Keratinocyte (primary cell): ENCODE measurements at regions not wholly inside any gene's neighbourhood (a gene's known extent, or its start where the extent isn't known, plus 50 kb on each side); places are given as distances from the start of the nearest gene placed in this dataset.
"Not testable (repeated sequence)": the region's sequence is repeated elsewhere in the genome, so short reads cannot be mapped to it uniquely, and the experiment has no call there.

Experiments
- DNase-seq: peaks from one replicate; pipeline ENCODE4 v3.0.0-alpha.2; 2011; ENCODE audit warnings: low read depth, missing footprints, low spot score
- FAIRE-seq: peaks from 2 replicates; lab custom pipeline; 2011; peaks lifted over from hg19 to GRCh38; lab: Jason Lieb, UNC
- H2AFZ ChIP-seq: 2 replicates; pipeline ENCODE4 v1.6.0; 2012; ENCODE audit warnings: low read length, control low read depth, inconsistent platforms; ENCODE audit not compliant: control insufficient read depth
- H3K27ac ChIP-seq: 2 replicates; pipeline ENCODE4 v1.5.1; 2011; ENCODE audit warnings: low read length; ENCODE audit not compliant: control insufficient read depth, insufficient read depth
- H3K27me3 ChIP-seq: 3 replicates; pipeline ENCODE4 v1.6.0; 2011; ENCODE audit warnings: low read length; ENCODE audit not compliant: control insufficient read depth, insufficient read depth; ENCODE audit errors: extremely low read depth
- H3K36me3 ChIP-seq, 2 experiments: 2 replicates in 1 of 2; 3 replicates in 1 of 2; pipeline ENCODE4 v1.5.1; 2011; ENCODE audit warnings: low read length in 2 of 2, mild to moderate bottlenecking in 1 of 2; ENCODE audit not compliant: control insufficient read depth in 2 of 2, insufficient read depth in 2 of 2; ENCODE audit errors: extremely low read depth in 1 of 2
- H3K4me1 ChIP-seq: 3 replicates; pipeline ENCODE4 v1.5.1; 2011; ENCODE audit warnings: low read length; ENCODE audit not compliant: control insufficient read depth, insufficient read depth; ENCODE audit errors: extremely low read depth
- H3K4me2 ChIP-seq: 3 replicates; pipeline ENCODE4 v1.6.0; 2011; ENCODE audit warnings: low read depth, low read length; ENCODE audit not compliant: control insufficient read depth, insufficient read depth; ENCODE audit errors: extremely low read depth
- H3K4me3 ChIP-seq, 3 experiments: fragments of 200-600 bp in 1 of 3; sonication (generic) in 1 of 3; 2 replicates in 2 of 3; 3 replicates in 1 of 3; pipeline ENCODE4 v1.5.1; 2011 to 2016; ENCODE audit warnings: low read length in 3 of 3, mild to moderate bottlenecking in 3 of 3, control low read depth in 2 of 3, inconsistent platforms in 1 of 3, low read depth in 1 of 3, mixed read lengths in 1 of 3, mixed run types in 1 of 3, moderate library complexity in 1 of 3; ENCODE audit not compliant: control insufficient read depth in 2 of 3, insufficient read depth in 2 of 3; ENCODE audit errors: extremely low read depth in 1 of 3
- H3K79me2 ChIP-seq: 2 replicates; pipeline ENCODE4 v1.6.0; 2012; ENCODE audit warnings: low read length; ENCODE audit not compliant: control insufficient read depth, insufficient read depth
- H3K9ac ChIP-seq: 3 replicates; pipeline ENCODE4 v1.6.0; 2011; ENCODE audit warnings: low read length; ENCODE audit not compliant: control insufficient read depth, insufficient read depth; ENCODE audit errors: extremely low read depth
- H3K9me1 ChIP-seq: 3 replicates; pipeline ENCODE4 v1.6.0; 2011; ENCODE audit warnings: low read length; ENCODE audit not compliant: control insufficient read depth, insufficient read depth; ENCODE audit errors: extremely low read depth
- H3K9me3 ChIP-seq: 2 replicates; pipeline ENCODE4 v1.5.1; 2012; ENCODE audit warnings: low read depth, low read length; ENCODE audit not compliant: control insufficient read depth
- H4K20me1 ChIP-seq: 3 replicates; pipeline ENCODE4 v1.6.0; 2011; ENCODE audit warnings: low read length; ENCODE audit not compliant: control insufficient read depth, insufficient read depth; ENCODE audit errors: extremely low read depth
- dilution Hi-C: fragments of 300-500 bp; cut with MboI; formaldehyde crosslinking; loops from one replicate; pipeline ENCODE4 v1.7.0; 2020; ENCODE audit warnings: low sequenced_read_pairs; ENCODE audit not compliant: extremely low pct_ligation_motif_present

- H2AFZ ChIP-seq, FAIRE-seq: not testable (repeated sequence)
Measured at GRCh38 chr17:20651022-20651421, 71.5 kb downstream of the CDRT15L2 start.

DNA sequence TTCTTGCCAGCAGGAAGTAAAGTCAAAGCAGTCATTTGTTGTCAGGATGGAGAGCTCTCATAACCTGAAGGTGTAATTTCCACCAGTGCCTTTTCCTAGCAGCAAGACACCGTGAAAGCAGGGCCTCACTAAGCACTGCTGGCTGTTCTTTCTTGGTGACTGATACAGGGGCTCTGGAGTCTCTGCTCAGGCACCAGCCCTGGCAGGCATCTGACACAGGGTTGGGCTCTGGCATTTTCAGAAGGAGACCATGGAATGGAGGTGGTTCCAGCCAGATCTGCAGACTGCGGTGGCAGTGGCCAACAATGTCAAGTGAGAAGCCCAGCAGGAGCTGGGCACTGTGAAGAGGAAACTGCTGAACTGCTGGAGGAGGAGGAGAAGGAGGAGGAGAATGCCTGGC lies 72.2 kb downstream of the CDRT15L2 start:
- H4K20me1 ChIP-seq, H3K4me1 ChIP-seq, H3K27me3 ChIP-seq, H3K9ac ChIP-seq, H3K36me3 ChIP-seq, H2AFZ ChIP-seq, FAIRE-seq, H3K4me2 ChIP-seq, H3K4me3 ChIP-seq, dilution Hi-C loops, DNase-seq, H3K79me2 ChIP-seq, H3K9me1 ChIP-seq, H3K27ac ChIP-seq, H3K9me3 ChIP-seq: not testable (repeated sequence)

More at GRCh38 chr17:20651022-20651421, 71.5 kb downstream of the CDRT15L2 start:
- H3K27ac ChIP-seq, DNase-seq, H3K79me2 ChIP-seq, H3K4me2 ChIP-seq, dilution Hi-C loops, H3K9me3 ChIP-seq, H4K20me1 ChIP-seq, H3K4me1 ChIP-seq, H3K4me3 ChIP-seq, H3K36me3 ChIP-seq, H3K9me1 ChIP-seq, H3K9ac ChIP-seq, H3K27me3 ChIP-seq: not testable (repeated sequence)

DNA sequence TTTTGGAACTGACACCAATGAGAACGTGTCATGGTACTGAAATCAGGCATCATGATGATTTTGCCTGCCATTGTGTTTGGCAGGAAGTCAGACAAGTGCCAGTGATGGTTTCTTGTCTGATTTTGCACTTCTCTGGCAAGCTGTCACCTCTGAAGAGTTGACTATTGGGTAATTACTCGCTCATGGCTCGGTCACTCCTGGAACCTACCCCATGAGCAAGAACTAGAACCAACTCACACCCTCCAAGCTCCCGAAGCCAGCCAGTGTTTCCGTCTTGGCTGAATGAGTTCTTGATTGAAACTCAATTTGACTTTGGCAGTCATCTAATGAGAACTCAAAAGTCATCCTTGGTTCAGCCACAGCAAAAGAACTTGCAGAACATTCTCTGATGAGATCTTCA lies 73.9 kb downstream of the CDRT15L2 start:
- FAIRE-seq, DNase-seq, H3K79me2 ChIP-seq, H3K27me3 ChIP-seq, H3K9ac ChIP-seq, H3K4me3 ChIP-seq, H3K9me1 ChIP-seq, H3K4me2 ChIP-seq, H2AFZ ChIP-seq, H4K20me1 ChIP-seq, dilution Hi-C loops, H3K36me3 ChIP-seq, H3K9me3 ChIP-seq, H3K27ac ChIP-seq, H3K4me1 ChIP-seq: not testable (repeated sequence)

DNA sequence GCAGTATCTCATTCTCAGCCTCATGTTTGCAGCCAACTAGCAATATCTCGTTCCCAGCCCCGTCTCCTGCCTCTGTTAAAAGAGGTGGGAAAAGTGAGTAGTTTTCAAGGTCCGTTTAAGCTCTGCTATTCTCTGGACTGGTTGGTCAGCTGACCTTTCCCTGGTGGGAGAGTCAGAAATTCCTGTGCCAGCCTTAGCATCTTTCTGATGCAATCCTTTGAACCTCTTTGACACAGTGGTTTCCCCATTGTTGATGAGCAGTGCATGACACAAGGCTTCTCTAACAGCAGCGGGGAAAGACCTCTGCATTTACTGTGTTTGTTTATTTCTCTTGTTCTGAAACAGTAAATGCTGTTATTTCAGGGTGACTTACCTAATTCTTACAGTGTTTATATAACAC lies 74.6 kb downstream of the CDRT15L2 start:
- H3K36me3 ChIP-seq, H3K9ac ChIP-seq, FAIRE-seq, H4K20me1 ChIP-seq, H3K4me1 ChIP-seq, H3K4me2 ChIP-seq, H3K27ac ChIP-seq, DNase-seq, dilution Hi-C loops, H2AFZ ChIP-seq, H3K9me3 ChIP-seq, H3K4me3 ChIP-seq, H3K9me1 ChIP-seq, H3K27me3 ChIP-seq, H3K79me2 ChIP-seq: not testable (repeated sequence)

GRCh38 chr17:20654575-20654974 lies 75.1 kb downstream of the CDRT15L2 start:
- dilution Hi-C loops, H3K9me3 ChIP-seq, H3K79me2 ChIP-seq, DNase-seq, H3K36me3 ChIP-seq, H3K9me1 ChIP-seq, FAIRE-seq, H2AFZ ChIP-seq, H3K27me3 ChIP-seq, H3K4me1 ChIP-seq, H3K4me2 ChIP-seq, H3K9ac ChIP-seq, H4K20me1 ChIP-seq, H3K27ac ChIP-seq, H3K4me3 ChIP-seq: not testable (repeated sequence)
